IMR-90 (cell line): ENCODE measurements at regions not wholly inside any gene's neighbourhood (a gene's known extent, or its start where the extent isn't known, plus 50 kb on each side); places are given as distances from the start of the nearest gene placed in this dataset.

Experiments used
- CTCF ChIP-seq: conservative IDR thresholded peaks from 2 replicates; pipeline ENCODE4 v1.5.1; 2012; ENCODE audit warnings: mild to moderate bottlenecking, low read depth, low read length, improper control_type of control experiment
- ELK1 ChIP-seq: fragments of 150-350 bp; IDR thresholded peaks from 2 replicates; pipeline ENCODE4 v1.6.1; 2016; ENCODE audit warnings: low read depth, mild to moderate bottlenecking, low read length, moderate library complexity, borderline replicate concordance
- MAFK ChIP-seq: IDR thresholded peaks from 2 replicates; pipeline ENCODE4 v1.6.1; 2012; ENCODE audit warnings: low read depth, low read length, improper control_type of control experiment
- MAZ ChIP-seq: IDR thresholded peaks from 2 replicates; pipeline ENCODE4 v1.6.1; 2012; ENCODE audit warnings: low read depth, mild to moderate bottlenecking, low read length, improper control_type of control experiment, moderate library complexity, borderline replicate concordance
- NFE2L2 ChIP-seq: fragments of 150-350 bp; IDR thresholded peaks from 2 replicates; pipeline ENCODE4 v1.6.1; 2016; ENCODE audit warnings: low read depth, mild to moderate bottlenecking, low read length
- POLR2A ChIP-seq: IDR thresholded peaks from 2 replicates; pipeline ENCODE4 v1.6.1; 2012; ENCODE audit warnings: mild to moderate bottlenecking, low read depth, low read length
- RCOR1 ChIP-seq: IDR thresholded peaks from 2 replicates; pipeline ENCODE4 v1.6.1; 2012; ENCODE audit warnings: mild to moderate bottlenecking, low read length, improper control_type of control experiment; ENCODE audit not compliant: insufficient replicate concordance

- TF ChIP-seq CTCF, result no peak
- no peak for TF ChIP-seq POLR2A
- TF ChIP-seq MAFK, result no peak
- TF ChIP-seq RCOR1, result no peak
- TF ChIP-seq NFE2L2, result no peak
- TF ChIP-seq ELK1, result no peak
- no peak for TF ChIP-seq MAZ
Measured at GRCh38 chr13:36531746-36532486, 99.6 kb downstream of the CCNA1 start.
